ELR (cell line): ENCODE measurements at regions not wholly inside any gene's neighbourhood (a gene's known extent, or its start where the extent isn't known, plus 50 kb on each side); places are given as distances from the start of the nearest gene placed in this dataset.

Source experiments
- DNase-seq: peaks from one replicate; pipeline ENCODE4 v3.0.0-alpha.2; 2015; ENCODE audit warnings: low read depth

DNA sequence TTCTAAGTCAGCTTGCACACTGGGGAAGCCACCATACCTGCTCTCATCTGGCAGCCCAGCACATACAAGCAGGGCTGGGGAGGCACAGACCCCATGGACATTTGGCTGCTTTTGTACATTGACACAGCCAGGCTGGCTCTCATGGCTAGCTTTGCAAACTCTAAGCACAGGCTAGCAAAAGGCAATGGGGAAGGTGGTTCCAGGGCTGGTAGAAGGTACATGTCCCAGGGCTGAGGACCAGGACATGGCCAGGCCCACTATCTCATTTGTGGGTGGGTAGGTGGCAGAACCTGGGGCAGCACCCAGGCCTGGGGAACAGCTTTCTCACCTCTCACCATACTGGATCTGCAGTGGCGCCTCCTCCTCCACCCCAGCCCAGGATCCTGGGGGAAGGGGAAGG, 90.9 kb downstream of the HS1BP3 start:
- DNase-seq: no peak

GRCh38 chr2:20560891-20561636, 89.8 kb downstream of the HS1BP3 start:
- DNase-seq: no peak

- peak; percentile 89 for DNase-seq
These were observed 89.1 kb downstream of the HS1BP3 start for GRCh38 chr2:20561637-20562454.

GRCh38 chr2:20562540-20563225, 88.2 kb downstream of the HS1BP3 start:
- no peak for DNase-seq

DNA sequence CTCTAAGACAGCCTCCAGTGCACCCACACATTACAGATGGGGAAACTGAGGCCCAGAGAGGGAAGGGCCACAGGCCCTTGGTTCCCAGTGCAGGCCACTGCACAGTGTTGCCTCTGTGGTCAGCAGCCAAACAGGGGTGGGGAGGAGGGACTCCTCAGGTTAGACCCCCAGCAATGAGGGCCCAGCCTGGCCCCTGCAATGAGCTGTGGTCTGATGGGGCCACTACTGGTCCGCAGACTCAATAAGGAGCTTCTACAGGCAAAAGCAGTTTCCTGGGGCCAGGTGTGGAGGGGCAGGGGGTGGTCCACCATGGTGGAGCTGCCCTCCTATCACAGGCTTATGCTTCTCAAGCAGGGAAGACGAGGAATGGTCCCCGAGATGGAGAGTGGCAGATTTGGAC, 87.6 kb downstream of the HS1BP3 start:
- no peak for DNase-seq

DNA sequence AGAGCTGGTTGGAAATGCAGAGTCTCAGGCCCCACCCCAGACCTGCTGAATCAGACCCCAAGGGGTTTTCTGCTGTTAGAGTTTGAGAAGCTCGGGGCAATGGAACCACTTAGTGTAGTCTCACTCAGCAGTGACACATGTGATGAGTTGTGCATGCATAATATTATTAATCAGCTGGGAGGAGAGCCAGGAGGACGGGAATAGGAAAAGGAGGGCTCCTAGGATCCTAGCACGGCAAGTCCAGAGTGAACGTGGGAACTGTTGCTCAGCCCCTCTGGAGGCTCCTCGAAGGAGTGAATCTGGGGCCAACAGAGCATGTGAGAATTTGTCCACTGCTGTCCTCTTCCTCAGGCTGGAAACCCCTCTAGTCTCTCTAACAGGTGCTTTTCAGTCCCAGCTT, 87.1 kb downstream of the HS1BP3 start:
- DNase-seq: peak; percentile 91

DNA sequence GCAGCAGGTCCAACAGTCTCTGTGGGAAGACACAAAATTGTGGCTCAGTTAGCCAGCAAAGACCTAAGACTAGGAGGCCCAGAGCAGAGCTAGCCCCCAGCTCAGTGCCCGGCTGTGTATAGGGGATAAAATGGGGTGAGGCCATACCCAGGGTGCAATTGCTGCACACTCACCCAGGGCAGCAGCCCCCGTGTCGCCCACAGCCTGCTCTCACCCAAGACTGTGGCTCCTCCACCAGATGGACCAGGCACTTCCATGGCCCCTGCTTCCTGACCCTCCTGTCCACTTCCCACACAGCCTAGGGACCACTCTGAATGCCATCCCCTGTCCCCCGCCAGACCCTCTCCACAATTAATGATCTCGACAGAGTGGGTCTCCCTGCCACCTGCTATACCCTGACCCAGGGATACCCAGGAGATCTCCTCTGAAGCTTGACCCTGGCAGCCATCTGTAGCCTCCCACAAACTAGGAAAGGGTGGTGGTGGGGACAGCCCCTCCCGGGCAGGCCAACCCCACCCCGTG, 85.7 kb downstream of the HS1BP3 start:
- DNase-seq: no peak

DNA sequence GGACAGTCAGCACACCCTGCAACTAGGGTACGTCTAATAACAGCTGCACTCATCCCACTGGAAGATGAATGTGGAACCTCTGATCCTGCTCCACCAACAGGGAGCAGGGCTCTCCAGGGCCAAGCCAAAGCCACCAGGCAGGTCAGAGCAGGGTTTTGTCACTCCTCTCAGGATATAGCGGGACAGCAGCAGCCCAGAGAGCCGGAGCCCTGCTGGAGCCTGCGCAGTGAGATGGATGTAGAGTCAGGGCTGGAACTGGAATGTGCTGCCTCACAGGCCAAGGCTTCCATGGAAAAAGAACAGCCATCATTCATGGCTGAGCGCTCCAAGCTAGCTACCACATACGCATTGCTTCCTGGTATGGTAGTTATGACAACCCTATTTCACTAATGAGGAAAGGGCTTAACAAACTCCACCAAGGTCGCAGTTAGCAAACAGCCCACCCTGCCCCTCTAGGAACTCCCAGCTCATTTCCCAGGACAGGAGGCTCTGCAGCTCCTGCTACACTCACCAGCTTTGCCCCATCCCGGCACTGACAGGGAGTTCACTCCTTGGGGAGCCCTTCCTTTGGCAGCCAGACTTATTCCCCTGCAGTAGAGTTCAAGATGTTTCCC, 85.2 kb downstream of the HS1BP3 start:
- no peak for DNase-seq

GRCh38 chr2:20566331-20566730, 84.6 kb downstream of the HS1BP3 start:
- DNase-seq: no peak

GRCh38 chr2:20567159-20567925, 83.6 kb downstream of the HS1BP3 start:
- no peak for DNase-seq
